Smooth muscle cell (in vitro differentiated cells): ENCODE measurements at regions not wholly inside any gene's neighbourhood (a gene's known extent, or its start where the extent isn't known, plus 50 kb on each side); places are given as distances from the start of the nearest gene placed in this dataset.

Experiments used
- DNase-seq: peaks from one replicate; lab custom pipeline; 2025; ENCODE audit not compliant: unreplicated experiment; lab: John Stamatoyannopoulos, UW
- H2AFZ ChIP-seq: fragments of 200-600 bp; sonication (generic); 2 replicates; pipeline ENCODE4 v1.6.0; 2016; ENCODE audit warnings: antibody characterized with exemption, low read depth, mild to moderate bottlenecking
- H3F3A ChIP-seq: fragments of 200-600 bp; sonication (generic); 2 replicates; pipeline ENCODE4 v1.6.0; 2017; ENCODE audit warnings: antibody characterized with exemption, low read depth
- H3K27ac ChIP-seq: fragments of 200-600 bp; sonication (generic); 2 replicates; pipeline ENCODE4 v1.5.1; 2016; ENCODE audit warnings: low read depth, mild to moderate bottlenecking
- H3K27me3 ChIP-seq: fragments of 200-600 bp; sonication (generic); 2 replicates; pipeline ENCODE4 v1.6.1; 2016; ENCODE audit warnings: low read depth, mild to moderate bottlenecking
- H3K36me3 ChIP-seq: fragments of 200-600 bp; sonication (generic); 2 replicates; pipeline ENCODE4 v1.5.1; 2016; ENCODE audit warnings: low read depth
- H3K4me1 ChIP-seq: fragments of 200-600 bp; sonication (generic); 2 replicates; pipeline ENCODE4 v1.5.1; 2016; ENCODE audit warnings: low read depth
- H3K4me2 ChIP-seq: fragments of 200-600 bp; sonication (generic); 2 replicates; pipeline ENCODE4 v1.6.0; 2016; ENCODE audit warnings: mild to moderate bottlenecking
- H3K4me3 ChIP-seq: fragments of 200-600 bp; sonication (generic); 2 replicates; pipeline ENCODE4 v1.5.1; 2016; ENCODE audit warnings: mild to moderate bottlenecking
- H3K79me2 ChIP-seq: fragments of 200-600 bp; sonication (generic); 2 replicates; pipeline ENCODE4 v1.6.0; 2016; ENCODE audit warnings: low read depth, mild to moderate bottlenecking
- H3K9ac ChIP-seq: fragments of 200-600 bp; sonication (generic); 2 replicates; pipeline ENCODE4 v1.6.0; 2016; ENCODE audit warnings: low read depth
- H3K9me3 ChIP-seq: fragments of 200-600 bp; sonication (generic); replicated peaks from 2 replicates; pipeline ENCODE4 v1.5.1; 2016; ENCODE audit warnings: low read depth
- H4K20me1 ChIP-seq: fragments of 200-600 bp; sonication (generic); 2 replicates; pipeline ENCODE4 v1.6.0; 2016; ENCODE audit warnings: low read depth
- CTCF ChIP-seq: fragments of 200-600 bp; sonication (generic); IDR thresholded peaks from 2 replicates; pipeline ENCODE4 v1.5.1; 2017; ENCODE audit warnings: borderline replicate concordance, mild to moderate bottlenecking, antibody characterized with exemption; ENCODE audit not compliant: insufficient read depth, poor library complexity, severe bottlenecking
- WGBS: methylation state at CpG from one replicate; pipeline ENCODE4 v1.1.7; 2016; ENCODE audit warnings: low lambda C conversion rate; 5-methylcytosine and 5-hydroxymethylcytosine counted together

GRCh38 chr2:155965415-155966063, 367.0 kb downstream of the NR4A2 start:
- Histone ChIP-seq H3K4me1 (no peaks in the 10 kb centered on the region), H3F3A (no peaks in the 10 kb centered on the region), H3K27ac (no peak overlapping the region), H3K4me2 (no peak overlapping the region), H3K9ac (no peak overlapping the region), H3K27me3 (no peaks in the 10 kb centered on the region), H2AFZ (no peak overlapping the region), H3K9me3 (no peaks in the 10 kb centered on the region), H3K4me3 (peak overlapping the region; percentile 0), H3K79me2 (no peaks in the 10 kb centered on the region), H4K20me1 (no peaks in the 10 kb centered on the region), H3K36me3 (no peaks in the 10 kb centered on the region)
- 75% methylated on average over 14 of the region's 14 CpGs for WGBS
- TF ChIP-seq CTCF: no peak
- DNase-seq: no peak

- H3K4me3 ChIP-seq: no peak overlapping the region
- H4K20me1 ChIP-seq: no peaks in the 10 kb centered on the region
- H3K4me2 ChIP-seq: no peak overlapping the region
- no peaks in the 10 kb centered on the region for H3K4me1 ChIP-seq
- no peaks in the 10 kb centered on the region for H3F3A ChIP-seq
- H3K27me3 ChIP-seq: no peaks in the 10 kb centered on the region
- H3K9me3 ChIP-seq: no peaks in the 10 kb centered on the region
- H2AFZ ChIP-seq: no peak overlapping the region
- no peak overlapping the region for H3K27ac ChIP-seq
- TF ChIP-seq CTCF: no peak
- no peak for DNase-seq
- 58% methylated on average over 4 of the region's 4 CpGs for WGBS
- no peak overlapping the region for H3K9ac ChIP-seq
- no peaks in the 10 kb centered on the region for H3K36me3 ChIP-seq
- no peaks in the 10 kb centered on the region for H3K79me2 ChIP-seq
Measured at GRCh38 chr2:155961641-155962040, 370.9 kb downstream of the NR4A2 start.

- WGBS: 37% methylated on average over 2 of the region's 2 CpGs
- Histone ChIP-seq H3K9ac (no peak overlapping the region), H2AFZ (no peak overlapping the region), H4K20me1 (no peaks in the 10 kb centered on the region), H3K4me1 (no peaks in the 10 kb centered on the region), H3K27ac (no peak overlapping the region), H3K36me3 (no peaks in the 10 kb centered on the region), H3K4me3 (no peak overlapping the region), H3K9me3 (no peaks in the 10 kb centered on the region), H3F3A (no peaks in the 10 kb centered on the region), H3K79me2 (no peaks in the 10 kb centered on the region), H3K27me3 (no peaks in the 10 kb centered on the region), H3K4me2 (no peak overlapping the region)
- DNase-seq: no peak
- no peak for TF ChIP-seq CTCF
Measured at GRCh38 chr2:155958834-155959233, 373.7 kb downstream of the NR4A2 start.

DNA sequence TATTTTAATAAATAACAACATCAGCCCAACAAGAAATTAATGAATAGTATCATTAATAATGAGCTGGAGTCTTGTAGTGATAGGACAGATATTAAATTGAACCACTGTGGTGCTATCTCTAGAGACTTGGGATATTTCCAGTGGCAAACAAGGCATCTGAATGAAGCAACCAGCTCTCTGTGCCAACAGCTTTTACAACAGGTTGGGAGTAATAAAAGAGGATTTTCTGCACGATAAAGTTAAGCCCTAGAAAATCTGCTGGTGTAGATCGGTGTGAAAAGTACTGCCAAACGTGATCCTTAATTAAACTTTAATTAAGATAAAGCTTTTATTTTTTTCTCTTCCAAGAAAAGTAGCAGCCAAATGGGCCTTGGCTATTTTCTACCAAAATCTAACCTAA, 385.5 kb downstream of the NR4A2 start:
- Histone ChIP-seq H3K36me3 (no peaks in the 10 kb centered on the region), H3K27ac (no peak overlapping the region), H4K20me1 (no peaks in the 10 kb centered on the region), H3K4me2 (no peak overlapping the region), H3K9ac (no peak overlapping the region), H3K9me3 (no peaks in the 10 kb centered on the region), H2AFZ (no peak overlapping the region), H3K4me3 (no peak overlapping the region), H3K4me1 (no peaks in the 10 kb centered on the region), H3K79me2 (no peaks in the 10 kb centered on the region), H3F3A (no peaks in the 10 kb centered on the region), H3K27me3 (no peaks in the 10 kb centered on the region)
- no peak for TF ChIP-seq CTCF
- no peak for DNase-seq
- WGBS: 58% methylated on average over 3 of the region's 3 CpGs
